ENCODE measurements at regions not wholly inside any gene's neighbourhood (a gene's known extent, or its start where the extent isn't known, plus 50 kb on each side); places are given as distances from the start of the nearest gene placed in this dataset.

- H3K27me3 ChIP-seq: no peaks in the 10 kb centered on the region
- H3K36me3 ChIP-seq: peaks cover 7 to 94% (median 11%) of the 10 kb centered on the region in 3 donors
- no peak overlapping the region for H3K4me3 ChIP-seq
- no peak overlapping the region for H3K27ac ChIP-seq
- no peaks in the 10 kb centered on the region for H3K4me1 ChIP-seq
- no peaks in the 10 kb centered on the region for H3K9me3 ChIP-seq
- WGBS, 2 donors: 92 to 95% methylated on average over 8 of the region's 8 CpGs
- TF ChIP-seq CTCF (IDR thresholded peaks at IDR 0.05): no peak
- no peak for TF ChIP-seq POLR2A (IDR thresholded peaks at IDR 0.05)
- no peak for TF ChIP-seq EP300 (IDR thresholded peaks at IDR 0.05)
- DNase-seq (ENCODE audit: low spot score in 2 of 2): no peak
These were observed 121.6 kb downstream of the PTPRS start for GRCh38 chr19:5218963-5219530.

GRCh38 chr19:5218255-5218855, 122.3 kb downstream of the PTPRS start:
- no peak overlapping the region for H3K4me3 ChIP-seq
- no peak for TF ChIP-seq CTCF (IDR thresholded peaks at IDR 0.05)
- TF ChIP-seq EP300 (IDR thresholded peaks at IDR 0.05): no peak
- no peak for TF ChIP-seq POLR2A (IDR thresholded peaks at IDR 0.05)
- H3K27ac ChIP-seq: no peak overlapping the region
- no peaks in the 10 kb centered on the region for H3K4me1 ChIP-seq
- 91 to 95% methylated on average over 12 of the region's 12 CpGs for WGBS, 2 donors
- no peaks in the 10 kb centered on the region for H3K27me3 ChIP-seq
- no peak for DNase-seq (ENCODE audit: low spot score in 2 of 2)
- peaks cover 7 to 100% (median 11%) of the 10 kb centered on the region in 3 donors for H3K36me3 ChIP-seq
- no peaks in the 10 kb centered on the region for H3K9me3 ChIP-seq

GRCh38 chr19:5217171-5217570, 123.4 kb downstream of the PTPRS start:
- DNase-seq (ENCODE audit: low spot score in 2 of 2): no peak
- Histone ChIP-seq H3K36me3 (peaks cover 11 to 100% (median 14%) of the 10 kb centered on the region in 3 donors), H3K4me3 (no peak overlapping the region), H3K27ac (no peak overlapping the region), H3K4me1 (no peaks in the 10 kb centered on the region), H3K9me3 (no peaks in the 10 kb centered on the region), H3K27me3 (no peaks in the 10 kb centered on the region)
- 92 to 93% methylated on average over 4 of the region's 4 CpGs for WGBS, 2 donors
- TF ChIP-seq CTCF (IDR thresholded peaks at IDR 0.05) (no peak), EP300 (IDR thresholded peaks at IDR 0.05) (no peak), POLR2A (IDR thresholded peaks at IDR 0.05) (no peak)

GRCh38 chr19:5216141-5216847, 124.3 kb downstream of the PTPRS start:
- Histone ChIP-seq H3K27ac (no peak overlapping the region), H3K9me3 (peaks cover 0 to 7% (median 0%) of the 10 kb centered on the region in 4 donors), H3K27me3 (no peaks in the 10 kb centered on the region), H3K36me3 (peaks cover 11 to 100% (median 23%) of the 10 kb centered on the region in 3 donors), H3K4me3 (no peak overlapping the region), H3K4me1 (no peaks in the 10 kb centered on the region)
- DNase-seq (ENCODE audit: low spot score in 2 of 2): no peak
- 81 to 83% methylated on average over 14 of the region's 14 CpGs for WGBS, 2 donors
- TF ChIP-seq EP300 (IDR thresholded peaks at IDR 0.05): no peak
- no peak for TF ChIP-seq CTCF (IDR thresholded peaks at IDR 0.05)
- TF ChIP-seq POLR2A (IDR thresholded peaks at IDR 0.05): no peak

GRCh38 chr19:5215431-5215830, 125.2 kb downstream of the PTPRS start:
- H3K4me3 ChIP-seq: no peak overlapping the region
- no peak for DNase-seq (ENCODE audit: low spot score in 2 of 2)
- no peaks in the 10 kb centered on the region for H3K27me3 ChIP-seq
- TF ChIP-seq CTCF (IDR thresholded peaks at IDR 0.05) (no peak), EP300 (IDR thresholded peaks at IDR 0.05) (no peak), POLR2A (IDR thresholded peaks at IDR 0.05) (no peak)
- 92 to 93% methylated on average over 18 of the region's 18 CpGs for WGBS, 2 donors
- peaks cover 0 to 8% (median 0%) of the 10 kb centered on the region in 4 donors for H3K9me3 ChIP-seq
- H3K36me3 ChIP-seq: peaks cover 8 to 100% (median 30%) of the 10 kb centered on the region in 3 donors
- H3K4me1 ChIP-seq: no peaks in the 10 kb centered on the region
- no peak overlapping the region for H3K27ac ChIP-seq
